ENCODE measurements at regions not wholly inside any gene's neighbourhood (a gene's known extent, or its start where the extent isn't known, plus 50 kb on each side); places are given as distances from the start of the nearest gene placed in this dataset.

- no peaks in the 10 kb centered on the region for H3K9me3 ChIP-seq
- H3K4me1 ChIP-seq = no peaks in the 10 kb centered on the region
- 63 to 76% methylated on average over 3 of the region's 3 CpGs for WGBS, 2 donors
- DNase-seq = no peak
- TF ChIP-seq, protein P1, sequence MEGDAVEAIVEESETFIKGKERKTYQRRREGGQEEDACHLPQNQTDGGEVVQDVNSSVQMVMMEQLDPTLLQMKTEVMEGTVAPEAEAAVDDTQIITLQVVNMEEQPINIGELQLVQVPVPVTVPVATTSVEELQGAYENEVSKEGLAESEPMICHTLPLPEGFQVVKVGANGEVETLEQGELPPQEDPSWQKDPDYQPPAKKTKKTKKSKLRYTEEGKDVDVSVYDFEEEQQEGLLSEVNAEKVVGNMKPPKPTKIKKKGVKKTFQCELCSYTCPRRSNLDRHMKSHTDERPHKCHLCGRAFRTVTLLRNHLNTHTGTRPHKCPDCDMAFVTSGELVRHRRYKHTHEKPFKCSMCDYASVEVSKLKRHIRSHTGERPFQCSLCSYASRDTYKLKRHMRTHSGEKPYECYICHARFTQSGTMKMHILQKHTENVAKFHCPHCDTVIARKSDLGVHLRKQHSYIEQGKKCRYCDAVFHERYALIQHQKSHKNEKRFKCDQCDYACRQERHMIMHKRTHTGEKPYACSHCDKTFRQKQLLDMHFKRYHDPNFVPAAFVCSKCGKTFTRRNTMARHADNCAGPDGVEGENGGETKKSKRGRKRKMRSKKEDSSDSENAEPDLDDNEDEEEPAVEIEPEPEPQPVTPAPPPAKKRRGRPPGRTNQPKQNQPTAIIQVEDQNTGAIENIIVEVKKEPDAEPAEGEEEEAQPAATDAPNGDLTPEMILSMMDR (IDR thresholded peaks at IDR 0.05) = no peak
- no peak for TF ChIP-seq POLR2A (IDR thresholded peaks at IDR 0.05)
- intact Hi-C loops (cut with DNase I) = no loop called here
- H3K4me3 ChIP-seq (replicated peaks in 1 of 3) = no peak overlapping the region
- H3K27me3 ChIP-seq = no peaks in the 10 kb centered on the region
- no peaks in the 10 kb centered on the region for H3K36me3 ChIP-seq
- H3K27ac ChIP-seq = no peak overlapping the region
Measured at GRCh38 chr1:184889902-184890301, 84.4 kb downstream of the NIBAN1 start.

DNA sequence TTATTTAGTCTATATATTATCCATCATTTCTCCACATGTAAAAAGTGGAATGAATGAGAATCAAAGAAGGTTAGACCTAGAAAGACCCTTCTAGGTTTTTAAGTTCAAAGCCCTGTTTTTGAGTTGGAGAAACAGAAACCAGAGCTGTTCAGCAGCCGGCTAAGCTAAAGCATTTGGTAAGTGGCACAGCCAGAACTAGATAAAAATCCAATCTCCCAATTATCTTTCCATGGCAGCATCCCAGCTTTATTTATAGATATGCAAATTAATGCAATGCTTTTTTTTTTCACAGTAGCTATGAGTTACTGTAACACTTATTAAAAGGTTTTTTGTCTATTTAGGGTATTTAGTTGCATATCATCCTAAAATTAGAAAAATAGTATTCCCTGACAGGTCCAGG is 85.1 kb downstream of the NIBAN1 start:
- WGBS, 2 donors = 68 to 86% methylated on average over 1 of the region's 1 CpG
- H3K27ac ChIP-seq = no peak overlapping the region
- H3K9me3 ChIP-seq = no peaks in the 10 kb centered on the region
- H3K4me1 ChIP-seq = no peaks in the 10 kb centered on the region
- DNase-seq = no peak
- no peaks in the 10 kb centered on the region for H3K27me3 ChIP-seq
- no peaks in the 10 kb centered on the region for H3K36me3 ChIP-seq
- TF ChIP-seq, protein P1 (IDR thresholded peaks at IDR 0.05) = no peak
- no peak for TF ChIP-seq POLR2A (IDR thresholded peaks at IDR 0.05)
- H3K4me3 ChIP-seq (replicated peaks in 1 of 3) = no peak overlapping the region
- intact Hi-C loops (cut with DNase I) = no loop called here

- intact Hi-C loops (cut with DNase I) = no loop called here
- H3K36me3 ChIP-seq = no peaks in the 10 kb centered on the region
- no peaks in the 10 kb centered on the region for H3K4me1 ChIP-seq
- DNase-seq = no peak
- H3K27me3 ChIP-seq = no peaks in the 10 kb centered on the region
- H3K4me3 ChIP-seq (replicated peaks in 1 of 3) = no peak overlapping the region
- H3K27ac ChIP-seq = no peak overlapping the region
- TF ChIP-seq, protein P1 (IDR thresholded peaks at IDR 0.05) = no peak
- TF ChIP-seq POLR2A (IDR thresholded peaks at IDR 0.05) = no peak
- H3K9me3 ChIP-seq = no peaks in the 10 kb centered on the region
Measured at GRCh38 chr1:184888505-184888904, 85.8 kb downstream of the NIBAN1 start.

DNA sequence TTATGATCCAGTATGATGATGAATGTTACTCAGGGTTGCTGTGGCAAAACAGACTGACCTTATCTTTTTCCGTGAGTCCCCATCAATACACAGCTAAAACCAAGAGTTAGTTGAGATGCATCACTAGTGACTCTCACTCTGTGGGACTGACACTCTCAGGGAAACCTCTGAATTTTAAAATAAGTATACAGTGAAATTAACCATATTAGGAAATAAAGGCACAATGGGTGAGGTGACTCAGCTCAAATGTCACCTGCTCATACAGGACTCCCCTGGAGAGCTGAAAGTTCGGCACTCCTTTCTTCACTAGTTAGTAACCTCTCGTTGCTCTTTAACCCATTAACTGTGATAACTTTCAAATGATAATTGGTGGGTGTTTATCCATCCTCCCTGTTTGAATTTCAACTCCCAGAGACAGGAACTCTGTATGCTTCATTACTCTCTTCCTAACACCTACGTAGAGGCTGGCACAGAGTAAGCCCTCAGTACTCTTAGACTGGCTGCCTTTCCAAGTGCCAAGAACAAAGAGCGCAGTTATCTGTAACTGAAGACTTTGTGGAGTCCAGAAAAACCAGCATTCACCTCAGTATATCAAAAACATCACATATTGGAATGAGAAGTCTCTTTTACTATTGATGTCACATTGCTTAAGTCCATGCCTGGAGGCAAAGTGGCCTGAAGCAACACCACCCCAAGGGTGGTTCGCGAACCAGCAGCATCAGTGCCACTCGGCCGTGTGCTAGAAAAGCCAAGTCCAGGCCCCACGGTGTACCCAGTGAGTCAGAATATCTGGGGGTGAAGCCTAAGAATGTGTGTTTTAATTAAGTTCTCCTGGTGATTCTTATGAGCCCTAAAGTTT is 91.1 kb downstream of the NIBAN1 start:
- intact Hi-C loops (cut with DNase I) = no loop called here
- TF ChIP-seq, protein P1 (IDR thresholded peaks at IDR 0.05) = no peak
- TF ChIP-seq POLR2A (IDR thresholded peaks at IDR 0.05) = no peak
- H3K27ac ChIP-seq = no peak overlapping the region
- H3K4me3 ChIP-seq (replicated peaks in 1 of 3) = no peak overlapping the region
- no peaks in the 10 kb centered on the region for H3K27me3 ChIP-seq
- no peaks in the 10 kb centered on the region for H3K36me3 ChIP-seq
- DNase-seq = no peak
- H3K9me3 ChIP-seq = no peaks in the 10 kb centered on the region
- WGBS, 2 donors = 68 to 79% methylated on average over 10 of the region's 10 CpGs
- peaks cover 0 to 3% of the 10 kb centered on the region in 2 donors for H3K4me1 ChIP-seq

Data from thyroid gland (tissue), 4 donors.